Neural cell (in vitro differentiated cells): ENCODE measurements at regions not wholly inside any gene's neighbourhood (a gene's known extent, or its start where the extent isn't known, plus 50 kb on each side); places are given as distances from the start of the nearest gene placed in this dataset.

Experiments used
- H2AFZ ChIP-seq: fragments of 200-600, 300-800 bp; sonication (generic), shearing (Covaris generic); 2 replicates; pipeline ENCODE4 v1.6.0; 2014; ENCODE audit warnings: low read depth, mild to moderate bottlenecking, antibody characterized with exemption, low read length, moderate library complexity
- H3F3A ChIP-seq: fragments of 200-600 bp; shearing (Covaris generic); 2 replicates; pipeline ENCODE4 v1.6.1; 2016; ENCODE audit warnings: mild to moderate bottlenecking, moderate library complexity, mixed read lengths, antibody characterized with exemption, low read length; ENCODE audit not compliant: insufficient read depth, poor library complexity, severe bottlenecking
- H3K27ac ChIP-seq: fragments of 200-600, 300-800 bp; sonication (generic), shearing (Covaris generic); 2 replicates; pipeline ENCODE4 v1.5.1; 2014; ENCODE audit warnings: mild to moderate bottlenecking, low read length, moderate library complexity
- H3K27me3 ChIP-seq: fragments of 300-800, 200-600 bp; sonication (generic), shearing (Covaris generic); 2 replicates; pipeline ENCODE4 v1.6.0; 2014; ENCODE audit warnings: mild to moderate bottlenecking, low read depth, low read length, moderate library complexity; ENCODE audit not compliant: insufficient read depth
- H3K36me3 ChIP-seq: fragments of 300-800, 200-600 bp; sonication (generic), shearing (Covaris generic); 2 replicates; pipeline ENCODE4 v1.5.1; 2014; ENCODE audit warnings: mild to moderate bottlenecking, antibody characterized with exemption, low read length, moderate library complexity; ENCODE audit not compliant: insufficient read depth
- H3K4me2 ChIP-seq: fragments of 300-800, 200-600 bp; sonication (generic), shearing (Covaris generic); 2 replicates; pipeline ENCODE4 v1.6.0; 2014; ENCODE audit warnings: mild to moderate bottlenecking, low read length
- H3K4me3 ChIP-seq: fragments of 300-800, 200-600 bp; sonication (generic), shearing (Covaris generic); 2 replicates; pipeline ENCODE4 v1.5.1; 2014; ENCODE audit warnings: mild to moderate bottlenecking, low read length, moderate library complexity
- H3K79me2 ChIP-seq: fragments of 200-600 bp; shearing (Covaris generic); replicated peaks from 2 replicates; pipeline ENCODE4 v1.6.0; 2014; ENCODE audit warnings: mild to moderate bottlenecking, low read length, moderate library complexity; ENCODE audit not compliant: insufficient read depth
- H3K9ac ChIP-seq: fragments of 300-800, 200-600 bp; sonication (generic), shearing (Covaris generic); 2 replicates; pipeline ENCODE4 v1.6.1; 2016; ENCODE audit warnings: mild to moderate bottlenecking, low read length, mixed read lengths
- H3K9me2 ChIP-seq: fragments of 200-600 bp; shearing (Covaris generic); 2 replicates; pipeline ENCODE4 v1.6.1; 2016; ENCODE audit warnings: mild to moderate bottlenecking, low read length, mixed read lengths; ENCODE audit not compliant: insufficient read depth
- H3K9me3 ChIP-seq: fragments of 200-600, 300-800 bp; sonication (generic), shearing (Covaris generic); 2 replicates; pipeline ENCODE4 v1.6.1; 2016; ENCODE audit warnings: mild to moderate bottlenecking, mixed run types, low read length, moderate library complexity, mixed read lengths
- H4K20me1 ChIP-seq: fragments of 200-600 bp; shearing (Covaris generic); 2 replicates; pipeline ENCODE4 v1.6.1; 2016; ENCODE audit warnings: mild to moderate bottlenecking, mixed run types; ENCODE audit not compliant: insufficient read depth
- CTCF ChIP-seq: fragments of 450-650 bp; IDR thresholded peaks from 2 replicates; pipeline ENCODE4 v1.5.1; 2014; ENCODE audit warnings: antibody characterized with exemption, mild to moderate bottlenecking, moderate library complexity; ENCODE audit not compliant: poor library complexity, severe bottlenecking
- EP300 ChIP-seq: fragments of 450-650 bp; conservative IDR thresholded peaks from 2 replicates; pipeline ENCODE4 v1.6.1; 2014; ENCODE audit warnings: antibody characterized with exemption, mild to moderate bottlenecking, moderate library complexity; ENCODE audit not compliant: poor library complexity, severe bottlenecking
- EZH2 ChIP-seq: fragments of 200-600, 300-800 bp; shearing (Covaris generic), sonication (generic); IDR thresholded peaks from 2 replicates; pipeline ENCODE4 v1.6.1; 2014; ENCODE audit warnings: antibody characterized with exemption, low read length, borderline replicate concordance, mild to moderate bottlenecking; ENCODE audit not compliant: insufficient read depth, poor library complexity, severe bottlenecking
- MXI1 ChIP-seq: fragments of 450-650 bp; conservative IDR thresholded peaks from 2 replicates; pipeline ENCODE4 v1.6.1; 2014; ENCODE audit warnings: antibody characterized with exemption, mild to moderate bottlenecking; ENCODE audit not compliant: poor library complexity, severe bottlenecking
- POLR2AphosphoS5 ChIP-seq: IDR thresholded peaks from 2 replicates; pipeline ENCODE4 v1.6.1; 2012
- RAD21 ChIP-seq: fragments of 450-650 bp; conservative IDR thresholded peaks from 2 replicates; pipeline ENCODE4 v1.6.1; 2014; ENCODE audit warnings: antibody characterized with exemption, mild to moderate bottlenecking, moderate library complexity
- REST ChIP-seq: IDR thresholded peaks from 2 replicates; pipeline ENCODE4 v1.6.1; 2012; ENCODE audit warnings: borderline replicate concordance
- SMC3 ChIP-seq: fragments of 450-650 bp; conservative IDR thresholded peaks from 2 replicates; pipeline ENCODE4 v1.6.1; 2014; ENCODE audit warnings: antibody characterized with exemption, mild to moderate bottlenecking, moderate library complexity; ENCODE audit not compliant: poor library complexity
- TAF1 ChIP-seq: IDR thresholded peaks from 2 replicates; pipeline ENCODE4 v1.6.1; 2012; ENCODE audit warnings: low read depth

GRCh38 chr7:149704507-149704906 is 68.9 kb downstream of the ZNF467 start:
- no peak overlapping the region for H3K4me3 ChIP-seq
- no peaks in the 10 kb centered on the region for H3K9me2 ChIP-seq
- no peaks in the 10 kb centered on the region for H3K9me3 ChIP-seq
- H3K27me3 ChIP-seq, result no peaks in the 10 kb centered on the region
- H3F3A ChIP-seq, result no peaks in the 10 kb centered on the region
- H3K36me3 ChIP-seq, result no peaks in the 10 kb centered on the region
- H3K27ac ChIP-seq, result no peak overlapping the region
- no peak overlapping the region for H3K9ac ChIP-seq
- no peaks in the 10 kb centered on the region for H3K79me2 ChIP-seq
- no peaks in the 10 kb centered on the region for H4K20me1 ChIP-seq
- TF ChIP-seq EZH2 (no peak), REST (no peak), EP300 (no peak), CTCF (no peak), TAF1 (no peak), MXI1 (no peak), RAD21 (no peak), SMC3 (no peak), POLR2AphosphoS5 (no peak)
- H2AFZ ChIP-seq, result no peak overlapping the region
- H3K4me2 ChIP-seq, result no peak overlapping the region

DNA sequence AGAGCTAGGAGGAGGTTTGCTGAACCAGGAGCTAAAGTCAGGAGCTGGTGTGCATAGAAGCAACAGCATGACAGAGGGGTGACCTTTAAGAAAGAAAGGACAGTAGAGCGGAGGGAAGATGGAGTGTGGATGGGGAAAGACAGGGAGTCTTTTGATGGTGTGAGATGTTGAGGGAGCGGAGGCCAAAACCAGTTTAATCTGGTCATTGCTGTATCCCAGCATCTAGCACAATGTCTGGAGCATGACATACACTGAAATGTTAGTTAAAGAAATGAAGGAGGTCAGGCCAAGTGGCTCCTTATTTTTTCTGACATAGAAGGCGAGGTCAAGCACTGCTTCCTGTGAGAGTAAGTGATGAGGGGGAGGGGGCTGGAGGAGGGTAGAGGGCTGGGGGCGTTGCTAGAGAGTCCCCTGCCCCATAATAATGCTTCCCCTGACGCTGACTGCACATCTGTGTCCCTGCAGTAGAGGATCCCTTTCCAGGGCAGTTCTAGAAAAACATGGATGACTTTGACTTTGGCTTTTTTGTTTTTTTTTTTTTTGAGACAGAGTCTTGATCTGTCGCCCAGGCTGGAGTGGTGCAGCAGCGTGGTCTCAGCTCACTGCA is 70.2 kb downstream of the ZNF467 start:
- H3K79me2 ChIP-seq, result no peaks in the 10 kb centered on the region
- no peak overlapping the region for H3K9ac ChIP-seq
- no peaks in the 10 kb centered on the region for H3K36me3 ChIP-seq
- no peak overlapping the region for H2AFZ ChIP-seq
- H3K4me3 ChIP-seq, result no peak overlapping the region
- no peaks in the 10 kb centered on the region for H3K27me3 ChIP-seq
- no peaks in the 10 kb centered on the region for H3K9me2 ChIP-seq
- H3K4me2 ChIP-seq, result no peak overlapping the region
- H4K20me1 ChIP-seq, result no peaks in the 10 kb centered on the region
- no peaks in the 10 kb centered on the region for H3K9me3 ChIP-seq
- no peak for TF ChIP-seq EP300
- H3K27ac ChIP-seq, result no peak overlapping the region
- no peaks in the 10 kb centered on the region for H3F3A ChIP-seq
